Kidney (tissue), 13 donors: ENCODE measurements at regions not wholly inside any gene's neighbourhood (a gene's known extent, or its start where the extent isn't known, plus 50 kb on each side); places are given as distances from the start of the nearest gene placed in this dataset.
A peak's percentile ranks its signal among the peaks of the same experiment; 100 is the strongest.

Experiments used
- DNase-seq, 5 donors: peaks; one replicate each; pipeline ENCODE4 v3.0.0-alpha.2; 2013 to 2020
- FAIRE-seq: peaks from 2 replicates; lab custom pipeline; 2012; peaks lifted over from hg19 to GRCh38; lab: Jason Lieb, UNC
- H3K27ac ChIP-seq, 2 donors: one replicate each; pipeline ENCODE4 v1.7.0; 2013; ENCODE audit warnings: low read depth in 2 of 2, low read length in 2 of 2, inconsistent platforms in 1 of 2
- H3K27me3 ChIP-seq: one replicate; pipeline ENCODE4 v1.7.1; 2013; ENCODE audit warnings: low read length, inconsistent platforms; ENCODE audit not compliant: control insufficient read depth, insufficient read depth
- H3K36me3 ChIP-seq, 3 donors: one replicate each; pipeline versions ENCODE4 v1.7.0 to v1.7.1; 2013; ENCODE audit warnings: low read length in 3 of 3, control low read depth in 1 of 3, inconsistent platforms in 1 of 3; ENCODE audit not compliant: insufficient read depth in 3 of 3, control insufficient read depth in 2 of 3
- H3K4me1 ChIP-seq, 3 donors: one replicate each; pipeline versions ENCODE4 v1.7.0 to v1.7.1; 2013; ENCODE audit warnings: low read length in 3 of 3, inconsistent platforms in 1 of 3, low read depth in 1 of 3; ENCODE audit not compliant: control insufficient read depth in 2 of 3, insufficient read depth in 2 of 3
- H3K4me3 ChIP-seq, 3 donors: one replicate each; pipeline versions ENCODE4 v1.7.0 to v1.8.1; 2013; ENCODE audit warnings: low read length in 3 of 3, control low read depth in 1 of 3, inconsistent platforms in 1 of 3
- H3K9ac ChIP-seq, 3 donors: one replicate each; pipeline versions ENCODE4 v1.7.0 to v1.7.1; 2013; ENCODE audit warnings: low read length in 3 of 3, control low read depth in 1 of 3, inconsistent platforms in 1 of 3
- H3K9me3 ChIP-seq, 3 donors: one replicate each; pipeline versions ENCODE4 v1.7.0 to v1.7.1; 2013; ENCODE audit warnings: low read length in 3 of 3, control low read depth in 1 of 3, inconsistent platforms in 1 of 3; ENCODE audit not compliant: control insufficient read depth in 2 of 3, insufficient read depth in 1 of 3
- CTCF ChIP-seq: IDR thresholded peaks from 3 replicates; pipeline ENCODE4 v1.5.1; 2012; ENCODE audit warnings: mild to moderate bottlenecking, moderate library complexity, borderline replicate concordance; ENCODE audit not compliant: insufficient read depth; ENCODE audit errors: extremely low read depth
- intact Hi-C: fragments of 100-400 bp; cut with DNase I; formaldehyde crosslinking; loops from one replicate; pipeline ENCODE4 v1.11.1; 2022
- donor health status: control.
- donor health status: control.
- donor health status: control.
- donor health status: control.
- donor health status: control.
- donor health status: DM: yes; HTN: yes; CAD: no.
- donor health status: Normal renal cell carcinoma (clear cell type).

- DNase-seq (no peak), FAIRE-seq (no peak)
- no peaks in the 10 kb centered on the region for H3K9me3 ChIP-seq
- H3K9ac ChIP-seq = no peak overlapping the region
- intact Hi-C loops = loop anchor here (5.0 kb wide), 1 partner anchor 199 kb away; no protein-coding TSS in a partner anchor
- no peaks in the 10 kb centered on the region for H3K27me3 ChIP-seq
- no peak for TF ChIP-seq CTCF
- no peak overlapping the region for H3K27ac ChIP-seq
- H3K36me3 ChIP-seq = no peaks in the 10 kb centered on the region
- peaks cover 0 to 21% (median 3%) of the 10 kb centered on the region in 3 donors for H3K4me1 ChIP-seq
- no peak overlapping the region for H3K4me3 ChIP-seq
Observed at GRCh38 chr10:60448246-60448645, 58.6 kb upstream of the ANK3 start.

- no peak for FAIRE-seq
- Histone ChIP-seq H3K9me3 (no peaks in the 10 kb centered on the region), H3K27me3 (no peaks in the 10 kb centered on the region), H3K9ac (no peak overlapping the region), H3K4me1 (peaks cover 0 to 21% (median 3%) of the 10 kb centered on the region in 3 donors), H3K4me3 (no peak overlapping the region), H3K36me3 (no peaks in the 10 kb centered on the region), H3K27ac (peak overlapping the region in 1 of 2 donors; percentile 15)
- DNase-seq = no peak
- no peak for TF ChIP-seq CTCF
- intact Hi-C loops = loop anchor here (5.0 kb wide), 1 partner anchor 200 kb away; no protein-coding TSS in a partner anchor
Observed at GRCh38 chr10:60446851-60447250, 57.2 kb upstream of the ANK3 start.

GRCh38 chr10:60446070-60446833 is 56.6 kb upstream of the ANK3 start:
- H3K4me1 ChIP-seq = peaks cover 0 to 21% (median 3%) of the 10 kb centered on the region in 3 donors
- TF ChIP-seq CTCF = no peak
- H3K36me3 ChIP-seq = no peaks in the 10 kb centered on the region
- no peak for FAIRE-seq
- H3K9ac ChIP-seq = no peak overlapping the region
- DNase-seq = peak in 2 of 5 donors; percentile 21 to 27
- H3K4me3 ChIP-seq = no peak overlapping the region
- H3K27me3 ChIP-seq = no peaks in the 10 kb centered on the region
- intact Hi-C loops = loop anchor here (5.0 kb wide), 1 partner anchor 201 kb away; no protein-coding TSS in a partner anchor
- no peak overlapping the region for H3K27ac ChIP-seq
- H3K9me3 ChIP-seq = no peaks in the 10 kb centered on the region
